SK-N-SH (cell line): ENCODE measurements at regions not wholly inside any gene's neighbourhood (a gene's known extent, or its start where the extent isn't known, plus 50 kb on each side); places are given as distances from the start of the nearest gene placed in this dataset.
A peak's percentile ranks its signal among the peaks of the same experiment; 100 is the strongest.

Experiments
- CTCF ChIA-PET: fragments of 300-600, 350-600 bp; formaldehyde crosslinking; extraction: SDS; loops from one replicate; lab custom pipeline; 2021; lab: Yijun Ruan, JAX
- POLR2A ChIA-PET: fragments of 350-600 bp; sonication (Branson Sonifier 250); formaldehyde crosslinking; extraction: SDS; loops from one replicate; lab custom pipeline; 2020; ENCODE audit warnings: antibody characterized with exemption, inconsistent platforms; lab: Yijun Ruan, JAX
- DNase-seq: peaks from one replicate; pipeline ENCODE4 v3.0.0; 2012
- H2AFZ ChIP-seq: fragments of 200-600 bp; sonication (generic); 2 replicates; pipeline ENCODE4 v1.8.1; 2016; ENCODE audit warnings: antibody characterized with exemption, mild to moderate bottlenecking, low read depth
- H3F3A ChIP-seq: fragments of 200-600 bp; sonication (generic); replicated peaks from 2 replicates; pipeline ENCODE3; 2016; ENCODE audit warnings: antibody characterized with exemption, mild to moderate bottlenecking; ENCODE audit not compliant: insufficient read depth
- H3K27ac ChIP-seq, 2 experiments: fragments of 200-500 bp in 1 of 2; fragments of 200-600 bp in 1 of 2; sonication (Bioruptor generic) in 1 of 2; sonication (generic), shearing (Covaris generic) in 1 of 2; 2 replicates each; pipeline versions ENCODE4 v1.5.1 to v1.6.1; 2014 to 2016; ENCODE audit warnings: low read depth in 2 of 2, inconsistent platforms in 1 of 2, low read length in 1 of 2, mild to moderate bottlenecking in 1 of 2, mixed read lengths in 1 of 2
- H3K27me3 ChIP-seq: fragments of 200-600 bp; sonication (generic), shearing (Covaris generic); 2 replicates; pipeline ENCODE4 v1.6.1; 2016; ENCODE audit warnings: mixed run types; ENCODE audit not compliant: insufficient read depth
- H3K36me3 ChIP-seq, 2 experiments: fragments of 200-500 bp in 1 of 2; fragments of 200-600 bp in 1 of 2; sonication (Bioruptor generic) in 1 of 2; sonication (generic) in 1 of 2; replicated peaks in 1 of 2; 2 replicates each; pipeline versions ENCODE3 to v1.5.1; 2014 to 2016; ENCODE audit warnings: low read length in 1 of 2, mild to moderate bottlenecking in 1 of 2; ENCODE audit not compliant: insufficient read depth in 2 of 2, control insufficient read depth in 1 of 2
- H3K4me1 ChIP-seq, 2 experiments: fragments of 200-500 bp in 1 of 2; fragments of 200-600 bp in 1 of 2; sonication (Bioruptor generic) in 1 of 2; sonication (generic), shearing (Covaris generic) in 1 of 2; 2 replicates each; pipeline versions ENCODE4 v1.5.1 to v1.6.1; 2014 to 2016; ENCODE audit warnings: low read depth in 1 of 2, low read length in 1 of 2, mixed run types in 1 of 2; ENCODE audit not compliant: insufficient read depth in 2 of 2, control insufficient read depth in 1 of 2
- H3K4me2 ChIP-seq: fragments of 200-600 bp; sonication (generic), shearing (Covaris generic); 2 replicates; pipeline ENCODE4 v1.6.1; 2017; ENCODE audit warnings: mixed run types
- H3K4me3 ChIP-seq, 2 experiments: fragments of 200-500 bp in 1 of 2; fragments of 200-600 bp in 1 of 2; sonication (Bioruptor generic) in 1 of 2; sonication (generic), shearing (Covaris generic) in 1 of 2; 2 replicates each; pipeline versions ENCODE4 v1.5.1 to v1.8.1; 2014 to 2016; ENCODE audit warnings: low read depth in 2 of 2, inconsistent platforms in 1 of 2, low read length in 1 of 2, mild to moderate bottlenecking in 1 of 2, mixed read lengths in 1 of 2, moderate library complexity in 1 of 2
- H3K79me2 ChIP-seq: fragments of 200-600 bp; sonication (generic); 2 replicates; pipeline ENCODE4 v1.8.1; 2017; ENCODE audit warnings: mild to moderate bottlenecking; ENCODE audit not compliant: insufficient read depth
- H3K9ac ChIP-seq: fragments of 200-600 bp; sonication (generic); 2 replicates; pipeline ENCODE4 v1.6.1; 2017; ENCODE audit warnings: mixed run types
- H3K9me2 ChIP-seq: fragments of 200-600 bp; sonication (generic); 2 replicates; pipeline ENCODE4 v1.6.1; 2017; ENCODE audit warnings: mixed run types
- H3K9me3 ChIP-seq: fragments of 200-600 bp; sonication (generic); 2 replicates; pipeline ENCODE4 v1.6.1; 2017; ENCODE audit warnings: mixed run types, mild to moderate bottlenecking, moderate library complexity
- H4K20me1 ChIP-seq: fragments of 200-600 bp; sonication (generic); 2 replicates; pipeline ENCODE4 v1.6.1; 2017; ENCODE audit warnings: mild to moderate bottlenecking, mixed run types; ENCODE audit not compliant: insufficient read depth
- EP300 ChIP-seq, 2 experiments: IDR thresholded peaks; 2 replicates each; pipeline versions ENCODE4 v1.4.0 to v1.6.1; 2012; ENCODE audit warnings: borderline replicate concordance in 1 of 2, low read depth in 1 of 2, low read length in 1 of 2
- EZH2phosphoT487 ChIP-seq: fragments of 200-600 bp; sonication (generic); IDR thresholded peaks from 2 replicates; pipeline ENCODE4 v1.6.1; 2017; ENCODE audit warnings: low read depth, mixed run types, mild to moderate bottlenecking, antibody characterized with exemption, moderate library complexity, borderline replicate concordance
- FOXJ3 ChIP-seq: sonication (generic); formaldehyde crosslinking; IDR thresholded peaks from 2 replicates; pipeline ENCODE4 v1.5.1; 2020; ENCODE audit warnings: mild to moderate bottlenecking, missing genetic modification reagents
- FOXM1 ChIP-seq: IDR thresholded peaks from 2 replicates; pipeline ENCODE4 v1.4.0; 2012; ENCODE audit warnings: low read depth, mild to moderate bottlenecking
- GABPA ChIP-seq: IDR thresholded peaks from 2 replicates; pipeline ENCODE4 v1.4.0; 2012; ENCODE audit warnings: low read depth, mild to moderate bottlenecking
- GATA2 ChIP-seq: sonication (generic); formaldehyde crosslinking; IDR thresholded peaks from 2 replicates; pipeline ENCODE4 v1.5.0; 2020; ENCODE audit warnings: mild to moderate bottlenecking, missing genetic modification reagents
- MXI1 ChIP-seq: IDR thresholded peaks from 2 replicates; pipeline ENCODE4 v1.6.1; 2012; ENCODE audit warnings: mild to moderate bottlenecking, low read depth, low read length, improper control_type of control experiment
- NFIC ChIP-seq: IDR thresholded peaks from 2 replicates; pipeline ENCODE4 v1.4.0; 2012; ENCODE audit warnings: borderline replicate concordance
- NRF1 ChIP-seq: IDR thresholded peaks from 2 replicates; pipeline ENCODE4 v1.6.1; 2012; ENCODE audit warnings: low read depth, mild to moderate bottlenecking, low read length
- RCOR1 ChIP-seq: fragments of 150-350 bp; IDR thresholded peaks from 2 replicates; pipeline ENCODE4 v1.6.1; 2017; ENCODE audit warnings: antibody characterized with exemption, low read length
- SMC3 ChIP-seq: IDR thresholded peaks from 2 replicates; pipeline ENCODE4 v1.6.1; 2012; ENCODE audit warnings: low read depth, low read length, improper control_type of control experiment
- TCF12 ChIP-seq: IDR thresholded peaks from 2 replicates; pipeline ENCODE4 v1.4.0; 2012
- TEAD4 ChIP-seq: IDR thresholded peaks from 2 replicates; pipeline ENCODE4 v1.4.0; 2012; ENCODE audit warnings: mild to moderate bottlenecking, borderline replicate concordance; ENCODE audit not compliant: insufficient read depth
- WGBS: methylation state at CpG from one replicate; pipeline ENCODE4 v1.1.6; 2017; ENCODE audit warnings: low lambda C conversion rate; 5-methylcytosine and 5-hydroxymethylcytosine counted together
- TF ChIP-seq, protein P1 (sequence below): fragments of 150-350 bp; IDR thresholded peaks from 2 replicates; pipeline ENCODE4 v1.6.1; 2017; ENCODE audit warnings: antibody characterized with exemption, low read length, low read depth, borderline replicate concordance
- TF ChIP-seq, protein P2 (sequence below): IDR thresholded peaks from 2 replicates; pipeline ENCODE4 v1.4.0; 2012; ENCODE audit warnings: low read depth
- TF ChIP-seq, protein P3 (sequence below): IDR thresholded peaks from 2 replicates; pipeline ENCODE4; 2012
- TF ChIP-seq, protein P4 (sequence below): fragments of 200-600 bp; sonication (generic); IDR thresholded peaks from 2 replicates; pipeline ENCODE4 v1.6.1; 2017; ENCODE audit warnings: antibody characterized with exemption, mild to moderate bottlenecking, moderate library complexity

DNA sequence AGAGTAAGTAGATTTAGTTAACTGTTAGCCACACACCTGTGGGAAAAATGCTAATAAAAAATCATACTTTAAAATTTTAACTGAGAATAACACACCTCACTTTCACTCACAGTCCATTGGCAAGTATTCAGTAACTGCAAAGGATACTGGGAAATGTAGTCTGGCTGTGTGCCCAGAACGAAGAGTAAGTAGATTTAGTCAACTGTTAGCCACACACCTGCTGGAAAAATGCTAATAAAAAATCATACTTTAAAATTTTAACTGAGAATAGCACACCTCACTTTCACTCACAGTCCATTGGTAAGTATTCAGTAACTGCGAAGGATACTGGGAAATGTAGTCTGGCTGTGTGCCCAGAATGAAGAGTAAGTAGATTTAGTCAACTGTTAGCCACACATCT, 178.4 kb upstream of the NWD2 start:
- POLR2A ChIA-PET: no interaction called here
- Histone ChIP-seq H3K4me1 (no peaks in the 10 kb centered on the region), H3K36me3 (no peaks in the 10 kb centered on the region), H4K20me1 (no peaks in the 10 kb centered on the region), H3K4me3 (no peak overlapping the region), H3K4me2 (no peak overlapping the region), H3K9me3 (no peaks in the 10 kb centered on the region), H3K79me2 (no peaks in the 10 kb centered on the region), H3K9me2 (no peaks in the 10 kb centered on the region), H2AFZ (no peak overlapping the region), H3K27ac (no peak overlapping the region), H3K27me3 (peaks cover 15% of the 10 kb centered on the region; the same call in 1 of the 2 replicates), H3F3A (no peaks in the 10 kb centered on the region), H3K9ac (no peak overlapping the region)
- TF ChIP-seq NFIC: no peak
- no peak for TF ChIP-seq RCOR1
- no peak for TF ChIP-seq FOXJ3 (CRISPR knock-in tag)
- TF ChIP-seq, protein P1, sequence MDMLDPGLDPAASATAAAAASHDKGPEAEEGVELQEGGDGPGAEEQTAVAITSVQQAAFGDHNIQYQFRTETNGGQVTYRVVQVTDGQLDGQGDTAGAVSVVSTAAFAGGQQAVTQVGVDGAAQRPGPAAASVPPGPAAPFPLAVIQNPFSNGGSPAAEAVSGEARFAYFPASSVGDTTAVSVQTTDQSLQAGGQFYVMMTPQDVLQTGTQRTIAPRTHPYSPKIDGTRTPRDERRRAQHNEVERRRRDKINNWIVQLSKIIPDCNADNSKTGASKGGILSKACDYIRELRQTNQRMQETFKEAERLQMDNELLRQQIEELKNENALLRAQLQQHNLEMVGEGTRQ: no peak
- TF ChIP-seq, protein P2, sequence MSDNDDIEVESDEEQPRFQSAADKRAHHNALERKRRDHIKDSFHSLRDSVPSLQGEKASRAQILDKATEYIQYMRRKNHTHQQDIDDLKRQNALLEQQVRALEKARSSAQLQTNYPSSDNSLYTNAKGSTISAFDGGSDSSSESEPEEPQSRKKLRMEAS: no peak
- no peak for TF ChIP-seq FOXM1
- TF ChIP-seq TCF12: no peak
- TF ChIP-seq NRF1: no peak
- no peak for TF ChIP-seq EZH2phosphoT487
- TF ChIP-seq, protein P3, sequence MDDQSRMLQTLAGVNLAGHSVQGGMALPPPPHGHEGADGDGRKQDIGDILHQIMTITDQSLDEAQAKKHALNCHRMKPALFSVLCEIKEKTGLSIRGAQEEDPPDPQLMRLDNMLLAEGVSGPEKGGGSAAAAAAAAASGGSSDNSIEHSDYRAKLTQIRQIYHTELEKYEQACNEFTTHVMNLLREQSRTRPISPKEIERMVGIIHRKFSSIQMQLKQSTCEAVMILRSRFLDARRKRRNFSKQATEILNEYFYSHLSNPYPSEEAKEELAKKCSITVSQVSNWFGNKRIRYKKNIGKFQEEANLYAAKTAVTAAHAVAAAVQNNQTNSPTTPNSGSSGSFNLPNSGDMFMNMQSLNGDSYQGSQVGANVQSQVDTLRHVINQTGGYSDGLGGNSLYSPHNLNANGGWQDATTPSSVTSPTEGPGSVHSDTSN: no peak
- no peak for TF ChIP-seq SMC3
- no peak for TF ChIP-seq GATA2 (CRISPR knock-in tag)
- TF ChIP-seq TEAD4: no peak
- no peak for TF ChIP-seq GABPA
- TF ChIP-seq EP300 (IDR thresholded peaks at IDR 0.05; ENCODE audit: borderline replicate concordance in 1 of 2, low read depth in 1 of 2, low read length in 1 of 2): no peak
- no peak for TF ChIP-seq MXI1
- DNase-seq: no peak
- WGBS: 1% methylated on average over 2 of the region's 2 CpGs
- CTCF ChIA-PET: no interaction called here

DNA sequence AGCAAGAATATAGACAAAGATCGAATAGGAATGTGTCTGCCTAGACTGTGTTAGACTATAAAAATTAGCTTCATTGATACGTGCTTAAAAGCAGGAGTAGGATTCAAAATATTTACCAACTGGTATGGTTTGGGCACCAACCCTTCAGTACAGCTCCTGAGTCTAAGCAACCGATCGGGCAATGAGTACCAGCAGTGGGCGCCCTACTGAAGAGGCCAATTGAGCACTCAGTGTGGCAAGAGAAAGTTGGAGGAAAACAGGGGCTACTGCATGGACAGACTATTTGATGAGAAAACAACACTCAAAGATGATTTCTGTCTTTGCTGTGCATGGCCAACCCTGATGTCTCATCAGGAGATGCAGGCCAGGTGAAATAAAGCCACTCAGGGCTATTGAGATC, 176.0 kb upstream of the NWD2 start:
- Histone ChIP-seq H3K27ac (no peak overlapping the region), H3K4me1 (no peaks in the 10 kb centered on the region), H3K79me2 (no peaks in the 10 kb centered on the region), H3K9me2 (no peaks in the 10 kb centered on the region), H3F3A (no peaks in the 10 kb centered on the region), H3K9ac (no peak overlapping the region), H2AFZ (no peak overlapping the region), H3K4me2 (no peak overlapping the region), H3K9me3 (no peaks in the 10 kb centered on the region), H4K20me1 (no peaks in the 10 kb centered on the region), H3K27me3 (peaks cover 5% of the 10 kb centered on the region; the same call in 1 of the 2 replicates), H3K4me3 (no peak overlapping the region), H3K36me3 (no peaks in the 10 kb centered on the region)
- 4% methylated on average over 5 of the region's 5 CpGs for WGBS
- DNase-seq: no peak
- POLR2A ChIA-PET: no interaction called here
- TF ChIP-seq, protein P4, sequence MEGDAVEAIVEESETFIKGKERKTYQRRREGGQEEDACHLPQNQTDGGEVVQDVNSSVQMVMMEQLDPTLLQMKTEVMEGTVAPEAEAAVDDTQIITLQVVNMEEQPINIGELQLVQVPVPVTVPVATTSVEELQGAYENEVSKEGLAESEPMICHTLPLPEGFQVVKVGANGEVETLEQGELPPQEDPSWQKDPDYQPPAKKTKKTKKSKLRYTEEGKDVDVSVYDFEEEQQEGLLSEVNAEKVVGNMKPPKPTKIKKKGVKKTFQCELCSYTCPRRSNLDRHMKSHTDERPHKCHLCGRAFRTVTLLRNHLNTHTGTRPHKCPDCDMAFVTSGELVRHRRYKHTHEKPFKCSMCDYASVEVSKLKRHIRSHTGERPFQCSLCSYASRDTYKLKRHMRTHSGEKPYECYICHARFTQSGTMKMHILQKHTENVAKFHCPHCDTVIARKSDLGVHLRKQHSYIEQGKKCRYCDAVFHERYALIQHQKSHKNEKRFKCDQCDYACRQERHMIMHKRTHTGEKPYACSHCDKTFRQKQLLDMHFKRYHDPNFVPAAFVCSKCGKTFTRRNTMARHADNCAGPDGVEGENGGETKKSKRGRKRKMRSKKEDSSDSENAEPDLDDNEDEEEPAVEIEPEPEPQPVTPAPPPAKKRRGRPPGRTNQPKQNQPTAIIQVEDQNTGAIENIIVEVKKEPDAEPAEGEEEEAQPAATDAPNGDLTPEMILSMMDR: peak; percentile 37
- TF ChIP-seq EZH2phosphoT487: no peak
- CTCF ChIA-PET: interaction anchor here (0.7 kb wide), 1 partner anchor 17 kb away, joined by 3 read pairs; no protein-coding TSS in a partner anchor
